Mesendoderm (in vitro differentiated cells): ENCODE measurements at regions not wholly inside any gene's neighbourhood (a gene's known extent, or its start where the extent isn't known, plus 50 kb on each side); places are given as distances from the start of the nearest gene placed in this dataset.

ENCODE experiments used
- DNase-seq: peaks from one replicate; pipeline ENCODE4 v3.0.0; 2013
- H2AK5ac ChIP-seq: 2 replicates; pipeline ENCODE4 v1.6.1; 2013; ENCODE audit warnings: low read length, inconsistent platforms
- H2BK120ac ChIP-seq: 2 replicates; pipeline ENCODE4 v1.6.1; 2013; ENCODE audit warnings: low read depth, mild to moderate bottlenecking, low read length, moderate library complexity, mixed read lengths
- H2BK15ac ChIP-seq: replicated peaks from 2 replicates; pipeline ENCODE4 v1.6.1; 2013; ENCODE audit warnings: low read depth, mild to moderate bottlenecking, moderate library complexity
- H2BK5ac ChIP-seq: 2 replicates; pipeline ENCODE4 v1.6.1; 2013; ENCODE audit warnings: low read length, inconsistent platforms
- H3K18ac ChIP-seq: 2 replicates; pipeline ENCODE4 v1.6.1; 2013; ENCODE audit warnings: mild to moderate bottlenecking, low read length, mixed read lengths
- H3K23ac ChIP-seq: one replicate; pipeline ENCODE4 v1.6.1; 2013; ENCODE audit warnings: low read length
- H3K27ac ChIP-seq: 2 replicates; pipeline ENCODE4 v1.5.1; 2013; ENCODE audit warnings: low read depth, mild to moderate bottlenecking, inconsistent platforms, low read length, moderate library complexity
- H3K27me3 ChIP-seq: 2 replicates; pipeline ENCODE4 v1.6.1; 2013; ENCODE audit warnings: low read length, control low read depth, mild to moderate bottlenecking, inconsistent platforms; ENCODE audit not compliant: insufficient read depth, poor library complexity
- H3K36me3 ChIP-seq: 2 replicates; pipeline ENCODE4 v1.6.1; 2013; ENCODE audit warnings: low read length, inconsistent platforms; ENCODE audit not compliant: control insufficient read depth, insufficient read depth
- H3K4ac ChIP-seq: one replicate; pipeline ENCODE4 v1.6.1; 2013; ENCODE audit warnings: low read depth, mild to moderate bottlenecking, low read length, moderate library complexity
- H3K4me1 ChIP-seq: 2 replicates; pipeline ENCODE4 v1.6.1; 2013; ENCODE audit warnings: low read depth, low read length, inconsistent platforms; ENCODE audit not compliant: control insufficient read depth
- H3K4me2 ChIP-seq: 2 replicates; pipeline ENCODE4 v1.6.1; 2013; ENCODE audit warnings: low read length
- H3K4me3 ChIP-seq: 2 replicates; pipeline ENCODE4 v1.5.1; 2013; ENCODE audit warnings: mild to moderate bottlenecking, low read length
- H3K56ac ChIP-seq: one replicate; pipeline ENCODE4 v1.6.1; 2013; ENCODE audit warnings: low read length
- H3K79me1 ChIP-seq: 2 replicates; pipeline ENCODE4 v1.6.1; 2013; ENCODE audit warnings: low read length, inconsistent platforms
- H3K79me2 ChIP-seq: 2 replicates; pipeline ENCODE4 v1.6.1; 2013; ENCODE audit warnings: mild to moderate bottlenecking, low read length; ENCODE audit not compliant: control insufficient read depth, insufficient read depth
- H3K9ac ChIP-seq: 2 replicates; pipeline ENCODE4 v1.6.1; 2013; ENCODE audit warnings: low read length, inconsistent platforms
- H4K5ac ChIP-seq: one replicate; pipeline ENCODE4 v1.6.1; 2013; ENCODE audit warnings: low read length
- H4K8ac ChIP-seq: one replicate; pipeline ENCODE4 v1.6.1; 2013; ENCODE audit warnings: low read depth, mild to moderate bottlenecking, control low read depth, low read length, moderate library complexity
- WGBS: extraction: QIAGEN DNeasy Blood & Tissue Kit; methylation state at CpG from one replicate; pipeline ENCODE4 v1.1.7; 2013; ENCODE audit warnings: low lambda C conversion rate, missing lambda C conversion rate; ENCODE audit not compliant: insufficient coverage; ENCODE audit errors: extremely low coverage; 5-methylcytosine and 5-hydroxymethylcytosine counted together

GRCh38 chr12:93292213-93292612 lies 85.5 kb upstream of the NUDT4 start:
- no peaks in the 10 kb centered on the region for H3K27me3 ChIP-seq
- H3K4me2 ChIP-seq: no peak overlapping the region
- H2BK5ac ChIP-seq: no peak overlapping the region
- H2BK120ac ChIP-seq: no peak overlapping the region
- H3K23ac ChIP-seq: no peak overlapping the region
- WGBS: no CpG with 5 or more reads among the region's 6 CpGs
- no peak overlapping the region for H4K8ac ChIP-seq
- no peaks in the 10 kb centered on the region for H3K79me2 ChIP-seq
- no peak overlapping the region for H3K4me3 ChIP-seq
- H3K4me1 ChIP-seq: no peaks in the 10 kb centered on the region
- no peaks in the 10 kb centered on the region for H3K36me3 ChIP-seq
- no peaks in the 10 kb centered on the region for H3K79me1 ChIP-seq
- no peak overlapping the region for H3K27ac ChIP-seq
- no peak overlapping the region for H2AK5ac ChIP-seq
- H3K9ac ChIP-seq: no peak overlapping the region
- H2BK15ac ChIP-seq: no peak overlapping the region
- H3K18ac ChIP-seq: no peak overlapping the region
- no peak overlapping the region for H4K5ac ChIP-seq
- H3K4ac ChIP-seq: no peak overlapping the region
- no peak overlapping the region for H3K56ac ChIP-seq
- DNase-seq: no peak

DNA sequence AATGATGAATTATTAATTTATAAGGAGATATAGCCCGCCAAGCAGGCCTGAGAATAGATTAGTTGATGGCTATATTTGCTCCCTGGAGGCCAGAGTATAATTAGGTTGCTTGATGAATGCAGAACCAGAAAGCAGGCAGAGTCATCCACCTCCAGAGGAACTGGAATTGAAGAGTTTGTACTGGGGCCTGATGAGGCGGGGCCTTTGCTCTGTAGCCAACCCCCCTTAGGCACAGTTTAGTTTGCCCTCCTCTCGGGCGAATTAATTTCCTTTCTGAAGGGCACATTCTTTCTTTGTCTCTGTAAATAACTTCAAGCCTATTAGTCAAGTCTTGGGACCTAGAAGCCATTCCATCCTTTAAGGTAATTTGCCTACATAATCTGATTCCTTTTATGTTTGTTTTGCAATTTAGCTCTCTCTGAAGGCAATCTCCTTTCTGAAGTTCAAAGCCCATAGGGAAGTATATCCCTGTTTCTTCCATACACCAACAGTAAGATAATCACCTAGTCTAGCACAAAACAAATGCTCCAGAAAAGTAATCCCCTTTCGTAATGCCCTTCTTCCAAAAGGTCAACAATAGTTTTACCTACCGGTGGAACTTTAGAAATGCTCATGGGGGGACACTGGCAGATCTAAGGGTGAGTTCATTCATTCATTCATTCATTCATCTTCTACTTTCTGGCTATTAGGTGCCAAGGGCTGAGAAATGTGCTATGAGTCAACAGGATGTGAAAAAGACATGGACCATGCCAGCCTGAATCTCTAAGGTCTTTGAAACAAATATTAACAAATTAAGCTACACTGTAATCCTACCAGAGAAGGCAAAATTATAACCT lies 84.8 kb upstream of the NUDT4 start:
- H3K79me1 ChIP-seq: no peaks in the 10 kb centered on the region
- no peak for DNase-seq
- H3K27me3 ChIP-seq: no peaks in the 10 kb centered on the region
- no peaks in the 10 kb centered on the region for H3K36me3 ChIP-seq
- H3K4me3 ChIP-seq: no peak overlapping the region
- H4K5ac ChIP-seq: no peak overlapping the region
- no peak overlapping the region for H2BK15ac ChIP-seq
- no peak overlapping the region for H2BK5ac ChIP-seq
- no peaks in the 10 kb centered on the region for H3K79me2 ChIP-seq
- H2AK5ac ChIP-seq: no peak overlapping the region
- H3K4me1 ChIP-seq: no peaks in the 10 kb centered on the region
- no peak overlapping the region for H3K18ac ChIP-seq
- no peak overlapping the region for H3K9ac ChIP-seq
- H4K8ac ChIP-seq: no peak overlapping the region
- H2BK120ac ChIP-seq: no peak overlapping the region
- H3K4ac ChIP-seq: no peak overlapping the region
- no peak overlapping the region for H3K27ac ChIP-seq
- no CpG with 5 or more reads among the region's 6 CpGs for WGBS
- no peak overlapping the region for H3K4me2 ChIP-seq
- no peak overlapping the region for H3K23ac ChIP-seq
- no peak overlapping the region for H3K56ac ChIP-seq

DNA sequence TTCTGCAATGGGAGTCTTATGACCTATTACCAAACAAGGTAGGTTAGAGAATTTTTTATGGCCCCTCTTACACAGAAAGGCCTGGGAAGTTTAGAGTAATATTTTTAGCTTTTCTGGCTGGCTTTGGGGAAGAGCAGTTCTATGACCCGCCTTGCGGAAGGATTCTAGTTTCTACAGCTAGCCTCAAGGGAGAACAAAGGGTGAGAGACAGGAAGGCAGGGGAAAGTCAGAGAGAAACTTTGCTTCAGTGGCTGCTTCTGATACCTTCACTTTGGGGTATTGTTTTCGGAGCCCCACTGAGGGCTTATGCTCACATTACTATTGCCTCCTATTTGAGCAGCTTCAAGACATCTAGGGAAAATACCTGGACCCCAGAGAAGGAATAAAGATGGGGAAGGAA lies 80.7 kb upstream of the NUDT4 start:
- H3K56ac ChIP-seq: peak overlapping the region; percentile 17
- H2BK15ac ChIP-seq: no peak overlapping the region
- H3K4me2 ChIP-seq: no peak overlapping the region
- no peaks in the 10 kb centered on the region for H3K27me3 ChIP-seq
- no peaks in the 10 kb centered on the region for H3K79me1 ChIP-seq
- no peak overlapping the region for H3K4ac ChIP-seq
- no peak overlapping the region for H3K4me3 ChIP-seq
- no peak overlapping the region for H3K18ac ChIP-seq
- H3K23ac ChIP-seq: no peak overlapping the region
- no peak overlapping the region for H4K8ac ChIP-seq
- no CpG with 5 or more reads among the region's 3 CpGs for WGBS
- peaks cover 2% of the 10 kb centered on the region for H3K4me1 ChIP-seq
- H2BK120ac ChIP-seq: no peak overlapping the region
- DNase-seq: peak; percentile 54
- no peak overlapping the region for H3K9ac ChIP-seq
- H3K36me3 ChIP-seq: no peaks in the 10 kb centered on the region
- no peak overlapping the region for H3K27ac ChIP-seq
- H4K5ac ChIP-seq: no peak overlapping the region
- H2BK5ac ChIP-seq: no peak overlapping the region
- no peaks in the 10 kb centered on the region for H3K79me2 ChIP-seq
- no peak overlapping the region for H2AK5ac ChIP-seq

DNA sequence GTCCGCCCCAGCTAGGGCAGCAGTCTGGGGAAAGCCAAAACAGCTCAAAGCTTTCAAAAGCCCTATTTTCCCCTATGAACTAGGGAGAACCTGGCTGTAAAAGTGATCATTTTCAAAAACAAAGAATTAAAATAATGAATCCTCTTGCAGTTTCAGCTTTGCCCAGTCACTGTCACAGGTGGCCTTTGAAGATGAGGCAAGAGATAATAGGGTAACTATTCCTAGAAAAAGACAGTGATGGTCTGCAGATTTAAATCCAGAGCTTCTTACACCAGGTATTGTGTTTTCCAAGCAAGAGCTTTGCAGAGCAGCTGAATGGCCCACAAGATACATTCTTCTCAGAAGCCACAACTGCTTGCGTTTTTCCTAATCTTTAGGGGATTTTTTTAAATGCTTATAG lies 80.2 kb upstream of the NUDT4 start:
- Histone ChIP-seq H3K27ac (no peak overlapping the region), H3K27me3 (no peaks in the 10 kb centered on the region), H4K8ac (no peak overlapping the region), H2BK15ac (peak overlapping the region; percentile 46), H3K9ac (no peak overlapping the region), H3K56ac (peak overlapping the region; percentile 9), H3K4me1 (peaks cover 2% of the 10 kb centered on the region), H3K18ac (no peak overlapping the region), H3K23ac (no peak overlapping the region), H3K4me3 (no peak overlapping the region), H3K4me2 (no peak overlapping the region), H3K4ac (no peak overlapping the region), H2AK5ac (no peak overlapping the region), H3K79me2 (no peaks in the 10 kb centered on the region), H3K79me1 (no peaks in the 10 kb centered on the region), H4K5ac (no peak overlapping the region), H3K36me3 (no peaks in the 10 kb centered on the region), H2BK120ac (no peak overlapping the region), H2BK5ac (no peak overlapping the region)
- no CpG with 5 or more reads among the region's 2 CpGs for WGBS
- DNase-seq: no peak

GRCh38 chr12:93299262-93299846 lies 78.4 kb upstream of the NUDT4 start:
- Histone ChIP-seq H3K4me1 (peaks cover 2% of the 10 kb centered on the region), H3K4ac (no peak overlapping the region), H3K4me2 (no peak overlapping the region), H4K5ac (no peak overlapping the region), H3K23ac (no peak overlapping the region), H2BK120ac (no peak overlapping the region), H3K4me3 (no peak overlapping the region), H2AK5ac (no peak overlapping the region), H3K79me2 (no peaks in the 10 kb centered on the region), H3K56ac (no peak overlapping the region), H3K79me1 (no peaks in the 10 kb centered on the region), H3K27ac (no peak overlapping the region), H4K8ac (no peak overlapping the region), H3K27me3 (no peaks in the 10 kb centered on the region), H2BK5ac (no peak overlapping the region), H3K18ac (no peak overlapping the region), H3K9ac (no peak overlapping the region), H2BK15ac (no peak overlapping the region), H3K36me3 (no peaks in the 10 kb centered on the region)
- no peak for DNase-seq
- WGBS: no CpG with 5 or more reads among the region's 5 CpGs
